ENCODE measurements at regions not wholly inside any gene's neighbourhood (a gene's known extent, or its start where the extent isn't known, plus 50 kb on each side); places are given as distances from the start of the nearest gene placed in this dataset.
"Not testable (repeated sequence)": the region's sequence is repeated elsewhere in the genome, so short reads cannot be mapped to it uniquely, and the experiment has no call there.

- FAIRE-seq, result no peak
These were observed 54.9 kb upstream of the CDH9 start for GRCh38 chr5:27093279-27093678.

GRCh38 chr5:27091858-27092257 lies 53.5 kb upstream of the CDH9 start:
- H3K4me3 ChIP-seq (ENCODE audit: low read depth in 1 of 3, low read length in 3 of 3), result no peak overlapping the region
- peaks cover 1 to 3% of the 10 kb centered on the region in 2 donors for H3K9me3 ChIP-seq (ENCODE audit: control insufficient read depth in 2 of 2, insufficient read depth in 1 of 2, low read depth in 1 of 2, low read length in 1 of 2)
- no peak for FAIRE-seq
- DNase-seq, result no peak
- no peak overlapping the region for H3K27ac ChIP-seq (ENCODE audit: low read depth in 1 of 3, low read length in 2 of 3)
- no peaks in the 10 kb centered on the region for H3K36me3 ChIP-seq (ENCODE audit: control insufficient read depth in 3 of 3, insufficient read depth in 2 of 3, low read depth in 1 of 3, low read length in 3 of 3)
- H3K27me3 ChIP-seq (ENCODE audit: control insufficient read depth in 3 of 3, insufficient read depth in 3 of 3, low read length in 3 of 3), result no peaks in the 10 kb centered on the region
- 23 to 65% (median 32%) methylated on average over 1 of the region's 1 CpG for WGBS, 3 donors
- no peaks in the 10 kb centered on the region for H3K4me1 ChIP-seq (ENCODE audit: control insufficient read depth in 3 of 3, insufficient read depth in 2 of 3, low read depth in 1 of 3, low read length in 2 of 3)

More at GRCh38 chr5:27093279-27093678, 54.9 kb upstream of the CDH9 start:
- Histone ChIP-seq H3K27me3 (ENCODE audit: control insufficient read depth in 3 of 3, insufficient read depth in 3 of 3, low read length in 3 of 3) (no peaks in the 10 kb centered on the region), H3K36me3 (ENCODE audit: control insufficient read depth in 3 of 3, insufficient read depth in 2 of 3, low read depth in 1 of 3, low read length in 3 of 3) (no peaks in the 10 kb centered on the region), H3K27ac (ENCODE audit: low read depth in 1 of 3, low read length in 2 of 3) (no peak overlapping the region), H3K4me3 (ENCODE audit: low read depth in 1 of 3, low read length in 3 of 3) (no peak overlapping the region), H3K4me1 (ENCODE audit: control insufficient read depth in 3 of 3, insufficient read depth in 2 of 3, low read depth in 1 of 3, low read length in 2 of 3) (no peaks in the 10 kb centered on the region), H3K9me3 (ENCODE audit: control insufficient read depth in 2 of 2, insufficient read depth in 1 of 2, low read depth in 1 of 2, low read length in 1 of 2) (peaks cover 1 to 3% of the 10 kb centered on the region in 2 donors)
- DNase-seq, result no peak
- WGBS, 3 donors, result 74 to 89% (median 78%) methylated on average over 2 of the region's 2 CpGs

GRCh38 chr5:27088822-27089221 lies 50.4 kb upstream of the CDH9 start:
- H3K27ac ChIP-seq (ENCODE audit: low read depth in 1 of 3, low read length in 2 of 3); H3K4me1 ChIP-seq (ENCODE audit: control insufficient read depth in 3 of 3, insufficient read depth in 2 of 3, low read depth in 1 of 3, low read length in 2 of 3): not testable (repeated sequence)
- 91 to 96% (median 93%) methylated on average over 4 of the region's 4 CpGs for WGBS, 3 donors

More at GRCh38 chr5:27088822-27089221, 50.4 kb upstream of the CDH9 start:
- H3K36me3 ChIP-seq (ENCODE audit: control insufficient read depth in 3 of 3, insufficient read depth in 2 of 3, low read depth in 1 of 3, low read length in 3 of 3); H3K9me3 ChIP-seq (ENCODE audit: control insufficient read depth in 2 of 2, insufficient read depth in 1 of 2, low read depth in 1 of 2, low read length in 1 of 2); FAIRE-seq; H3K4me3 ChIP-seq (ENCODE audit: low read depth in 1 of 3, low read length in 3 of 3); DNase-seq; H3K27me3 ChIP-seq (ENCODE audit: control insufficient read depth in 3 of 3, insufficient read depth in 3 of 3, low read length in 3 of 3): not testable (repeated sequence)

All from small intestine (tissue), 7 donors.